ENCODE measurements at regions not wholly inside any gene's neighbourhood (a gene's known extent, or its start where the extent isn't known, plus 50 kb on each side); places are given as distances from the start of the nearest gene placed in this dataset.
A peak's percentile ranks its signal among the peaks of the same experiment; 100 is the strongest.

DNA sequence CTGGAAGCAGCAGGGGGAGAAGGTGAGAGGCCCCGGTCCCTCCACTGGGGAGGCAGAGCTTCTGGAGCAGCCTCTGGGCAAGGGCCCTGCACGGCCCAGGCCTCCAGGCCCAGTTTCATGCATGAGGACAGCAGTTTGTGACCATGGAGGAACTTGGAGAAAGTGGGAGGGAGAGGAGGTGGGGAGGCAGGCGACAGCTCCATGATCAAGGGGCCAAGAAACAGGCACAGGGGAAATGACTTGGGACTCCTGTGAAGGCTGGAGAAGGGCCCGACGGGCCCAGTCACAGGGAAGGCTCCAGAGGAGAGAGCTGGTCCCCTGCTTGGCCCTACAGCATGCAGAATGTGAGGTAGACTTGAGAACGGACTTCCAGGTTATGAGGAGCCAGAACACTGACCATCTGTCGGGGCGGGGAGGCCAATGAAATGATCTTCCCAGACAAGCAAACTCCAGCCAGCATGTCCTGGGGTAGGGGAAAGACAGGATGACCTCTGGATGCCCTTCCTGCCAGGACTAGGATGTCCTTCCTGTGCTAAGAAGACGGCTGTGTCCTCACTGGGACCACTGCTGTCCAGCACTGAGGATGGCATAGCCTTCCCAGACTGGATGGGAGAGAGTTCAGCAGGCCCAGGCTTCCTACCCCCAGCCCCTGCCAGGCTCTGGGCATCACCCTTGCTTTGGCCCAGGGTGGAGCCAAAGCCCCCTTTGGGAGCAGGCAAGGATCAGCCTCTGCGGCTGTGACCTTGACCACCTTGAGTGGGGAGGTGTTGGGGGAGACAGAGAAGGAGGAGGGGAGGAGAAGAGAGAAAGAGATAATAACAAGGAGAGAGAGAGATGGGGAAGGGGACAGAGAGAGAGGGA is 548.2 kb downstream of the PTPRU start:
- TF ChIP-seq POLR2AphosphoS5 (IDR thresholded peaks at IDR 0.05; ENCODE audit: low read depth, low read length) (no peak), TAF1 (IDR thresholded peaks at IDR 0.05; ENCODE audit: borderline replicate concordance, insufficient read depth, low read length) (no peak), SIN3A (IDR thresholded peaks at IDR 0.05; ENCODE audit: borderline replicate concordance, insufficient read depth, low read length) (no peak)
- TF ChIP-seq, protein P1, sequence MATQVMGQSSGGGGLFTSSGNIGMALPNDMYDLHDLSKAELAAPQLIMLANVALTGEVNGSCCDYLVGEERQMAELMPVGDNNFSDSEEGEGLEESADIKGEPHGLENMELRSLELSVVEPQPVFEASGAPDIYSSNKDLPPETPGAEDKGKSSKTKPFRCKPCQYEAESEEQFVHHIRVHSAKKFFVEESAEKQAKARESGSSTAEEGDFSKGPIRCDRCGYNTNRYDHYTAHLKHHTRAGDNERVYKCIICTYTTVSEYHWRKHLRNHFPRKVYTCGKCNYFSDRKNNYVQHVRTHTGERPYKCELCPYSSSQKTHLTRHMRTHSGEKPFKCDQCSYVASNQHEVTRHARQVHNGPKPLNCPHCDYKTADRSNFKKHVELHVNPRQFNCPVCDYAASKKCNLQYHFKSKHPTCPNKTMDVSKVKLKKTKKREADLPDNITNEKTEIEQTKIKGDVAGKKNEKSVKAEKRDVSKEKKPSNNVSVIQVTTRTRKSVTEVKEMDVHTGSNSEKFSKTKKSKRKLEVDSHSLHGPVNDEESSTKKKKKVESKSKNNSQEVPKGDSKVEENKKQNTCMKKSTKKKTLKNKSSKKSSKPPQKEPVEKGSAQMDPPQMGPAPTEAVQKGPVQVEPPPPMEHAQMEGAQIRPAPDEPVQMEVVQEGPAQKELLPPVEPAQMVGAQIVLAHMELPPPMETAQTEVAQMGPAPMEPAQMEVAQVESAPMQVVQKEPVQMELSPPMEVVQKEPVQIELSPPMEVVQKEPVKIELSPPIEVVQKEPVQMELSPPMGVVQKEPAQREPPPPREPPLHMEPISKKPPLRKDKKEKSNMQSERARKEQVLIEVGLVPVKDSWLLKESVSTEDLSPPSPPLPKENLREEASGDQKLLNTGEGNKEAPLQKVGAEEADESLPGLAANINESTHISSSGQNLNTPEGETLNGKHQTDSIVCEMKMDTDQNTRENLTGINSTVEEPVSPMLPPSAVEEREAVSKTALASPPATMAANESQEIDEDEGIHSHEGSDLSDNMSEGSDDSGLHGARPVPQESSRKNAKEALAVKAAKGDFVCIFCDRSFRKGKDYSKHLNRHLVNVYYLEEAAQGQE (IDR thresholded peaks at IDR 0.05; ENCODE audit: insufficient read depth in 1 of 2, low read depth in 2 of 2, low read length in 2 of 2), result peak in 1 of 2 experiments; percentile 25; a peak in 1 of 4 replicates

Data from PFSK-1 (cell line).